OCI-LY3 (cell line): ENCODE measurements at regions not wholly inside any gene's neighbourhood (a gene's known extent, or its start where the extent isn't known, plus 50 kb on each side); places are given as distances from the start of the nearest gene placed in this dataset.

Experiments
- H2AFZ ChIP-seq: fragments of 200-600, 300-600 bp; shearing (Covaris generic); 2 replicates; pipeline ENCODE4 v1.6.0; 2014; ENCODE audit warnings: antibody characterized with exemption, low read depth, low read length
- H3K27ac ChIP-seq: fragments of 200-600, 300-600 bp; sonication (generic); 2 replicates; pipeline ENCODE4 v1.5.1; 2014; ENCODE audit warnings: mild to moderate bottlenecking, low read length, moderate library complexity, mixed read lengths
- H3K27me3 ChIP-seq: fragments of 200-600, 300-600 bp; sonication (generic); 2 replicates; pipeline ENCODE4 v1.6.1; 2014; ENCODE audit warnings: low read depth, low read length, mixed read lengths
- H3K36me3 ChIP-seq: fragments of 200-600, 300-600 bp; sonication (generic); replicated peaks from 2 replicates; pipeline ENCODE3; 2014; ENCODE audit warnings: low read depth, low read length, mixed read lengths
- H3K4me1 ChIP-seq: fragments of 300-600, 200-600 bp; sonication (generic); 2 replicates; pipeline ENCODE4 v1.6.1; 2014; ENCODE audit warnings: low read length, mixed read lengths
- H3K4me2 ChIP-seq: fragments of 200-600, 300-600 bp; sonication (generic); 2 replicates; pipeline ENCODE4 v1.6.1; 2014; ENCODE audit warnings: low read length, mixed read lengths
- H3K4me3 ChIP-seq: fragments of 300-600, 200-600 bp; sonication (generic); 2 replicates; pipeline ENCODE4 v1.5.1; 2014; ENCODE audit warnings: antibody characterized with exemption, mild to moderate bottlenecking, low read length, moderate library complexity
- H3K79me2 ChIP-seq: fragments of 300-600, 200-600 bp; shearing (Covaris generic); 2 replicates; pipeline ENCODE4 v1.6.1; 2014; ENCODE audit warnings: mild to moderate bottlenecking, low read length, mixed read lengths
- H3K9ac ChIP-seq: fragments of 300-600, 200-600 bp; shearing (Covaris generic); 2 replicates; pipeline ENCODE4 v1.6.0; 2014; ENCODE audit warnings: mild to moderate bottlenecking, low read length, moderate library complexity
- H3K9me3 ChIP-seq: fragments of 200-600, 300-600 bp; shearing (Covaris generic); 2 replicates; pipeline ENCODE4 v1.6.1; 2014; ENCODE audit warnings: low read length, mixed read lengths; ENCODE audit not compliant: insufficient read depth
- H4K20me1 ChIP-seq: fragments of 200-600, 300-600 bp; sonication (generic); 2 replicates; pipeline ENCODE4 v1.6.1; 2016; ENCODE audit warnings: low read length, mixed read lengths; ENCODE audit not compliant: insufficient read depth
- CTCF ChIP-seq: fragments of 200-600, 300-600 bp; sonication (generic); IDR thresholded peaks from 2 replicates; pipeline ENCODE4 v1.5.1; 2014; ENCODE audit warnings: antibody characterized with exemption, low read length, low read depth
- EZH2phosphoT487 ChIP-seq: fragments of 200-600 bp; shearing (Covaris generic); IDR thresholded peaks from 2 replicates; pipeline ENCODE4 v1.6.1; 2018; ENCODE audit warnings: antibody characterized with exemption, mixed run types, low read depth

DNA sequence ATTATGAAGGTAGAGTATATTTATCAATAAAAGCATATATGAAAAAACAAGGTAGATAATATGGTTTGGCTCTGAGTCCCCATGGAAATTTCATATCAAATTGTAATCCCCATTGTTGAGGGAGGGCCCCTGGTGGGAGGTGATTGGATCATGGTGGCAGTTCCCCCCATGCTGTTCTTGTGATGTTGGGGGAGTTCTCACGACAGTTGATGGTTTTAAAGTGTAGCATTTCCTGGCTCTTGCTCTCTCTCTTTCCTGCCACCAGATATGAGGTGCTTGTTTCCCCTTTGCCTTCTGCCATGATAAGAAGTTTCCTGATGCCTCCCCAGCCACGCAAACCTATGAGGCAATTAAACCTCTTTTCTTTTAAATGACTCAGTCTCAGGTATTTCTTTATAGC is 260.4 kb downstream of the PPARGC1A start:
- Histone ChIP-seq H3K36me3 (no peaks in the 10 kb centered on the region), H3K4me1 (no peaks in the 10 kb centered on the region), H3K27me3 (no peaks in the 10 kb centered on the region), H3K9ac (no peak overlapping the region), H2AFZ (no peak overlapping the region), H3K27ac (no peak overlapping the region), H3K4me2 (no peak overlapping the region), H3K9me3 (no peaks in the 10 kb centered on the region), H4K20me1 (no peaks in the 10 kb centered on the region), H3K79me2 (no peaks in the 10 kb centered on the region), H3K4me3 (no peak overlapping the region)
- no peak for TF ChIP-seq CTCF
- TF ChIP-seq EZH2phosphoT487, result no peak

GRCh38 chr4:23614284-23614892 is 275.5 kb downstream of the PPARGC1A start:
- H2AFZ ChIP-seq, result no peak overlapping the region
- H3K36me3 ChIP-seq, result no peaks in the 10 kb centered on the region
- TF ChIP-seq CTCF (peak; percentile 31; the same call in 1 of the 2 replicates), EZH2phosphoT487 (no peak)
- H3K4me1 ChIP-seq, result no peaks in the 10 kb centered on the region
- no peak overlapping the region for H3K4me3 ChIP-seq
- H3K9me3 ChIP-seq, result no peaks in the 10 kb centered on the region
- no peaks in the 10 kb centered on the region for H3K27me3 ChIP-seq
- 0 out of 2 replicates have a peak overlapping the region, but pooled peaks have one; percentile 12 for H3K4me2 ChIP-seq
- H4K20me1 ChIP-seq, result no peaks in the 10 kb centered on the region
- H3K79me2 ChIP-seq, result no peaks in the 10 kb centered on the region
- no peak overlapping the region for H3K9ac ChIP-seq
- no peak overlapping the region for H3K27ac ChIP-seq

GRCh38 chr4:23613782-23614181 is 276.1 kb downstream of the PPARGC1A start:
- H3K4me3 ChIP-seq, result no peak overlapping the region
- H3K4me1 ChIP-seq, result no peaks in the 10 kb centered on the region
- no peak overlapping the region for H2AFZ ChIP-seq
- H3K9me3 ChIP-seq, result no peaks in the 10 kb centered on the region
- H3K9ac ChIP-seq, result no peak overlapping the region
- no peak overlapping the region for H3K27ac ChIP-seq
- TF ChIP-seq CTCF (no peak), EZH2phosphoT487 (no peak)
- H3K79me2 ChIP-seq, result no peaks in the 10 kb centered on the region
- no peaks in the 10 kb centered on the region for H3K27me3 ChIP-seq
- H3K4me2 ChIP-seq, result no peak overlapping the region
- H3K36me3 ChIP-seq, result no peaks in the 10 kb centered on the region
- no peaks in the 10 kb centered on the region for H4K20me1 ChIP-seq

DNA sequence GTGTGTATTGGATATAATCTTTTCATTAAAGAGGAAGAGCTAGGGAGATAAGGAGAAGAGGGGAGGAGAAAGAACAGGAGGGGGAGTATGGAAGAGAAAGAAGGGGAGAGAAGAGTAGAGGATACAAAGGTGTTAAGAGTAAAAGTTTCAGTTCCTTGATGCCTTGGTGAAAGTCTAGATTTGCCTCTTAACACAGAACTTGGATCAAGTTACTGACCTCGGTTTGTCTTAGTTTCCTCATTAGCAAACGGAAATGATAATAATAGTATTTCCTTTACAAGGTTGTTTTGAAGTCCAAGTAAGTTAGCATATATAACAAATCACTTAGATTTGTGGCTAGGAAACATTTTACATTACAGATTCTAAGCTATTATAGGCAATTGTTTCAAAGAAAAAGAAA is 287.1 kb downstream of the PPARGC1A start:
- Histone ChIP-seq H3K4me2 (no peak overlapping the region), H3K27ac (no peak overlapping the region), H3K27me3 (no peaks in the 10 kb centered on the region), H3K9ac (no peak overlapping the region), H3K79me2 (no peaks in the 10 kb centered on the region), H3K4me1 (no peaks in the 10 kb centered on the region), H2AFZ (no peak overlapping the region), H3K4me3 (no peak overlapping the region), H3K9me3 (no peaks in the 10 kb centered on the region), H3K36me3 (no peaks in the 10 kb centered on the region), H4K20me1 (no peaks in the 10 kb centered on the region)
- TF ChIP-seq EZH2phosphoT487 (no peak), CTCF (no peak)
